Spleen (tissue), 11 donors: ENCODE measurements at regions not wholly inside any gene's neighbourhood (a gene's known extent, or its start where the extent isn't known, plus 50 kb on each side); places are given as distances from the start of the nearest gene placed in this dataset.

Experiments used
- DNase-seq: peaks from one replicate; pipeline ENCODE4 v3.0.0-alpha.2; 2020
- H3K27ac ChIP-seq, 8 donors: fragments of 200-600 bp; sonication (generic) in 7 of 8; 1 replicate in 4 of 8; 2 replicates in 4 of 8; pipeline versions ENCODE4 v1.5.0 to v1.8.0; 2016 to 2021; ENCODE audit warnings: inconsistent platforms in 4 of 8, mild to moderate bottlenecking in 4 of 8, moderate library complexity in 1 of 8
- H3K27me3 ChIP-seq, 7 donors: fragments of 200-600 bp; sonication (generic) in 6 of 7; replicated peaks in 1 of 7; 1 replicate in 4 of 7; 2 replicates in 3 of 7; pipeline versions ENCODE4 v1.5.0 to v1.8.0; 2016 to 2021; ENCODE audit warnings: inconsistent platforms in 3 of 7, mild to moderate bottlenecking in 1 of 7
- H3K36me3 ChIP-seq, 6 donors: fragments of 200-600 bp; sonication (generic) in 5 of 6; 1 replicate in 4 of 6; 2 replicates in 2 of 6; pipeline versions ENCODE4 v1.5.0 to v1.8.0; 2016 to 2021; ENCODE audit warnings: inconsistent platforms in 2 of 6
- H3K4me1 ChIP-seq, 6 donors: fragments of 200-600 bp; sonication (generic) in 5 of 6; 1 replicate in 3 of 6; 2 replicates in 3 of 6; pipeline versions ENCODE4 v1.5.0 to v1.8.0; 2016 to 2021; ENCODE audit warnings: inconsistent platforms in 3 of 6
- H3K4me3 ChIP-seq, 8 donors: fragments of 200-600 bp; sonication (generic) in 7 of 8; 1 replicate in 4 of 8; 2 replicates in 4 of 8; pipeline versions ENCODE4 v1.5.0 to v1.8.0; 2016 to 2021; ENCODE audit warnings: inconsistent platforms in 4 of 8, mild to moderate bottlenecking in 4 of 8, moderate library complexity in 2 of 8
- H3K9me3 ChIP-seq, 8 donors: fragments of 200-600 bp; sonication (generic) in 7 of 8; 1 replicate in 4 of 8; 2 replicates in 4 of 8; pipeline versions ENCODE4 v1.5.0 to v1.8.0; 2016 to 2021; ENCODE audit warnings: inconsistent platforms in 4 of 8
- CTCF ChIP-seq, 11 experiments: fragments of 200-600 bp in 7 of 11; fragments of 450-650 bp in 4 of 11; sonication (generic) in 4 of 11; IDR thresholded peaks in 8 of 11; conservative IDR thresholded peaks in 3 of 11; 1 replicate in 7 of 11; 2 replicates in 4 of 11; pipeline versions ENCODE4 v1.4.0 to v1.8.0; 2016 to 2021; ENCODE audit warnings: antibody characterized with exemption in 11 of 11, inconsistent platforms in 4 of 11, mild to moderate bottlenecking in 1 of 11
- POLR2A ChIP-seq, 3 donors: fragments of 450-650 bp; IDR thresholded peaks; one replicate each; pipeline ENCODE4 v1.5.1; 2017; ENCODE audit warnings: antibody characterized with exemption in 3 of 3, mild to moderate bottlenecking in 1 of 3
- POLR2AphosphoS5 ChIP-seq, 3 donors: sonication (generic); formaldehyde crosslinking; IDR thresholded peaks; one replicate each; pipeline ENCODE4 v1.5.1; 2017; ENCODE audit warnings: antibody characterized with exemption in 3 of 3
- WGBS, 5 donors: extraction: QIAGEN DNeasy Blood & Tissue Kit in 3 of 5; methylation state at CpG; one replicate each; pipeline versions ENCODE4 v1.1.5 to v1.1.7; 2013 to 2018; 5-methylcytosine and 5-hydroxymethylcytosine counted together
- intact Hi-C: fragments of 100-400 bp; cut with DNase I; formaldehyde crosslinking; loops from one replicate; pipeline ENCODE4 v1.15.0; 2023; ENCODE audit warnings: low total_unique reads
- donor health status: healthy with polysubstance abuse.
- donor health status: DM: no; HTN: no; CAD: no; lungs with moderate emphysema.
- donor health status: DM: no; HTN: no; CAD: no.
- donor health status: Bipolar disorder and iron deficiency.
- donor health status: healthy.
- donor health status: DM: no; HTN: no; CAD: no.
- donor health status: DM: yes; HTN: yes; CAD: no.

DNA sequence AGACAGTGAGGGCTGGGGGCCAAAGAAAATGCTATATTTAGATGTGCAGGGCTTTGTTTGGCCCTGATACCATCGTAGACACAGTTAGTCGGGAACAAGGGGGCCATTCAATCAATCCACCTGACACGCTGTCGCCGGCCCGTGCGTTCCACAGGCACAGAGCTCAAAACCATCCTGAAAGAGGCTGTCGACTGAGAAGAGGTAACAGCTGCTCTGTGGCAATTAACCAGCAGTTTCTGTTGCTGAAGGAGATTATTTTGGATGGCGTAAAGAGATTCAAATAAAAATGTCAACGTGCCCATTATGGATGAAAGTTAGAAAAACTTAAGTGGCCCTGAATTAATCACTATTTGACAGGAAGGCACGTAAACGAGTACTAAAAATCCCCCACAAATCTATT lies 276.2 kb upstream of the IRX5 start:
- 29 to 57% (median 42%) methylated on average over 12 of the region's 12 CpGs for WGBS, 5 donors
- Histone ChIP-seq H3K9me3 (no peaks in the 10 kb centered on the region), H3K4me1 (peaks cover 0 to 14% (median 5%) of the 10 kb centered on the region in 6 donors), H3K27ac (no peak overlapping the region), H3K4me3 (no peak overlapping the region), H3K27me3 (peaks cover 0 to 55% (median 8%) of the 10 kb centered on the region in 7 donors), H3K36me3 (no peaks in the 10 kb centered on the region)
- DNase-seq, result no peak
- intact Hi-C loops, result no loop called here
- TF ChIP-seq CTCF (IDR thresholded peaks at IDR 0.05 in 8 of 11, conservative IDR thresholded peaks at IDR 0.05 in 3 of 11), result no peak
- no peak for TF ChIP-seq POLR2AphosphoS5 (IDR thresholded peaks at IDR 0.05)
- no peak for TF ChIP-seq POLR2A (IDR thresholded peaks at IDR 0.05)

DNA sequence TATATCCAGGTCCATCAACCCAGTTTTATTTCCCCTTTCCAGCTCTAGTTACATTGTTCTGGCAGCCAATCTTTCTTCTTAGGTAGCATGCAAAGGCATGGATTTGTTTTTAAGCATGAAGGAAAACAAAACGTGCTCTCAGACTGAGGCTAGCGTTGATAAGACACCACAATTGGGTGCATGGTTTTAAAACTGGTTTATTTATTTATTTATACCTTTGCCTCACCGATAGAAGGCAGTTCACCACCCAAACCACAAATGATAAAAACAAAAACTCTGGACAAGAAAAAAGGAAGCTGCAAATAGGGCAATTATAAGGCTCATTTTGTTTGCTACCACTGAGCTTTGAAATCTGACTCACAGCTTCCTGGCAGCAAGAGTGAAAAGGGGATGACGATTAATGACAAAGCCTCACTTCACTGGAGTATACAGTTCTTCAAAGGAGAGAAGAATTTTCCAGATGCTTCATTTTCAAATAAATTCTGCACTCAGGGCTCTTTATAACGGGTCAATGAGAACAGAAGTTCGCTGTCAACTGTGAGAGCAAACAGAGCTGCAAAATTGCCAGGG lies 278.4 kb upstream of the IRX5 start:
- TF ChIP-seq CTCF (IDR thresholded peaks at IDR 0.05 in 8 of 11, conservative IDR thresholded peaks at IDR 0.05 in 3 of 11) (no peak), POLR2AphosphoS5 (IDR thresholded peaks at IDR 0.05) (no peak), POLR2A (IDR thresholded peaks at IDR 0.05) (no peak)
- H3K9me3 ChIP-seq, result no peaks in the 10 kb centered on the region
- peaks cover 0 to 14% (median 5%) of the 10 kb centered on the region in 6 donors for H3K4me1 ChIP-seq
- DNase-seq, result no peak
- H3K4me3 ChIP-seq, result no peak overlapping the region
- no peaks in the 10 kb centered on the region for H3K36me3 ChIP-seq
- intact Hi-C loops, result no loop called here
- H3K27me3 ChIP-seq, result peaks cover 0 to 48% (median 8%) of the 10 kb centered on the region in 7 donors
- WGBS, 5 donors, result 36 to 52% (median 48%) methylated on average over 6 of the region's 6 CpGs
- no peak overlapping the region for H3K27ac ChIP-seq

DNA sequence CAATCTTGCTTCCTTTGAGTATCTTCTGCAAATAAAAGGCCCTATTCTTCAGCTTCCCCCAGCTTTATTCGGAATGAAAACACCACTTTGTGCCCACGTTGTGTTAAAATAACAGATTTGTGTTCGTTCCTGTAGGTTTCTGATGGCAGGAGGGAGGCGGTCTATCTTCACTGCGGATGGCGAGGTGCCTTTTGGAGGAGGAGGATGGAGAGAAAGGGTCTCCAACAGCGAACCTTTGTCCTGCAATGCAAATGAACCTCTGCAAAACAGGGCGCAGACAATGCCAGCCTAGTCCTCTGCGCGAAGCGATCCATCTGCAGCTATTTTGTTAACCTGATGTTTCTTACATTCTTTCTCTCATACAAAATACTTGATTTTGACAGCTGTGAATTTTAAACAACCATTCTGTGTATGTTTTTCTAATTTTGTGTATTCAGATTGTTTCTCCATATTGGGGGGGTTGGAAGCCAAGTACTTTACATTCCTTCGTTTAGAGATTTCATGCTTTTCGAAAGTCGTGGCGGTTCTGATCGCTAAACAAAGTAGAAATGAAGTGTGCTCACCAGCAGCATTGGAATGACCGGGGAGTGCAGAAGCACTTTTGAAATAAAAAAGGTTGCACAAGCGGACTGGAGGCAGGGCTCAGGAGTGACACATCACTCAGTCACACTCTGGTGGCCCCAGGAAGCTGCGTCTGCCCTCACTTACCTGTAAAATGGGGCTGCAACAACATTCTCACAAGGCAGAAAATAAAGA lies 279.0 kb upstream of the IRX5 start:
- peaks cover 0 to 46% (median 8%) of the 10 kb centered on the region in 7 donors for H3K27me3 ChIP-seq
- H3K36me3 ChIP-seq, result no peaks in the 10 kb centered on the region
- H3K9me3 ChIP-seq, result no peaks in the 10 kb centered on the region
- no peak for DNase-seq
- intact Hi-C loops, result no loop called here
- H3K4me3 ChIP-seq, result no peak overlapping the region
- H3K4me1 ChIP-seq, result peaks cover 0 to 14% (median 5%) of the 10 kb centered on the region in 6 donors
- TF ChIP-seq POLR2A (IDR thresholded peaks at IDR 0.05), result no peak
- no peak for TF ChIP-seq POLR2AphosphoS5 (IDR thresholded peaks at IDR 0.05)
- TF ChIP-seq CTCF (IDR thresholded peaks at IDR 0.05 in 8 of 11, conservative IDR thresholded peaks at IDR 0.05 in 3 of 11), result no peak
- H3K27ac ChIP-seq, result no peak overlapping the region
- 37 to 63% (median 45%) methylated on average over 19 of the region's 19 CpGs for WGBS, 5 donors

- intact Hi-C loops, result no loop called here
- Histone ChIP-seq H3K9me3 (no peaks in the 10 kb centered on the region), H3K27me3 (peaks cover 0 to 33% (median 7%) of the 10 kb centered on the region in 7 donors), H3K4me3 (no peak overlapping the region), H3K36me3 (no peaks in the 10 kb centered on the region), H3K27ac (no peak overlapping the region), H3K4me1 (peaks cover 0 to 4% (median under 1%) of the 10 kb centered on the region in 6 donors)
- DNase-seq, result no peak
- TF ChIP-seq CTCF (IDR thresholded peaks at IDR 0.05 in 8 of 11, conservative IDR thresholded peaks at IDR 0.05 in 3 of 11) (no peak), POLR2AphosphoS5 (IDR thresholded peaks at IDR 0.05) (no peak), POLR2A (IDR thresholded peaks at IDR 0.05) (no peak)
- 60 to 75% (median 72%) methylated on average over 6 of the region's 6 CpGs for WGBS, 5 donors
Measured at GRCh38 chr16:54649876-54650275, 280.8 kb upstream of the IRX5 start.
